CD14-positive monocyte (primary cell): ENCODE measurements at regions not wholly inside any gene's neighbourhood (a gene's known extent, or its start where the extent isn't known, plus 50 kb on each side); places are given as distances from the start of the nearest gene placed in this dataset.

Experiments
- DNase-seq, 3 donors: peaks; one replicate each; pipeline ENCODE4 v3.0.0-alpha.2; 2011 to 2022
- H2AFZ ChIP-seq: 2 replicates; pipeline ENCODE4 v1.6.0; 2012; ENCODE audit warnings: mild to moderate bottlenecking, low read depth, low read length, inconsistent platforms; ENCODE audit not compliant: insufficient read depth, poor library complexity, severe bottlenecking
- H3K27ac ChIP-seq, 2 donors: 1 replicate in 1 of 2; 2 replicates in 1 of 2; pipeline ENCODE4 v1.5.1; 2012 to 2013; ENCODE audit warnings: low read length in 2 of 2, control low read depth in 1 of 2, inconsistent platforms in 1 of 2, low read depth in 1 of 2, mild to moderate bottlenecking in 1 of 2
- H3K27me3 ChIP-seq, 2 donors: one replicate each; pipeline versions ENCODE4 v1.6.0 to v1.6.1; 2011 to 2013; ENCODE audit warnings: low read length in 2 of 2; ENCODE audit not compliant: control insufficient read depth in 2 of 2, insufficient read depth in 2 of 2
- H3K36me3 ChIP-seq, 2 donors: replicated peaks in 1 of 2; 1 replicate in 1 of 2; 2 replicates in 1 of 2; pipeline versions ENCODE4 v1.5.1 to v1.6.1; 2012 to 2013; ENCODE audit warnings: low read length in 2 of 2, control low read depth in 1 of 2, inconsistent platforms in 1 of 2, mild to moderate bottlenecking in 1 of 2; ENCODE audit not compliant: insufficient read depth in 2 of 2, control insufficient read depth in 1 of 2
- H3K4me1 ChIP-seq, 2 donors: 1 replicate in 1 of 2; 2 replicates in 1 of 2; pipeline versions ENCODE4 v1.5.1 to v1.6.1; 2012 to 2013; ENCODE audit warnings: low read length in 2 of 2, control low read depth in 1 of 2, inconsistent platforms in 1 of 2, mild to moderate bottlenecking in 1 of 2, moderate library complexity in 1 of 2; ENCODE audit not compliant: insufficient read depth in 2 of 2, control insufficient read depth in 1 of 2
- H3K4me2 ChIP-seq: replicated peaks from 2 replicates; pipeline ENCODE3; 2012; ENCODE audit warnings: low read length, moderate library complexity, mild to moderate bottlenecking; ENCODE audit not compliant: poor library complexity, severe bottlenecking; ENCODE audit errors: extremely low read depth
- H3K4me3 ChIP-seq, 3 experiments: fragments of 200-600 bp in 1 of 3; sonication (generic) in 1 of 3; replicated peaks in 1 of 3; 1 replicate in 2 of 3; 2 replicates in 1 of 3; pipeline ENCODE4 v1.5.1; 2011 to 2013; ENCODE audit warnings: low read length in 3 of 3, mild to moderate bottlenecking in 3 of 3, control low read depth in 2 of 3, low read depth in 2 of 3, inconsistent platforms in 1 of 3, moderate library complexity in 1 of 3
- H3K79me2 ChIP-seq: 2 replicates; pipeline ENCODE4 v1.6.0; 2012; ENCODE audit warnings: mild to moderate bottlenecking, control low read depth, inconsistent platforms, low read length, moderate library complexity; ENCODE audit not compliant: insufficient read depth
- H3K9ac ChIP-seq: 2 replicates; pipeline ENCODE4 v1.6.0; 2017; ENCODE audit warnings: low read length, mild to moderate bottlenecking; ENCODE audit not compliant: insufficient read depth, poor library complexity, severe bottlenecking
- H3K9me3 ChIP-seq, 2 donors: replicated peaks in 1 of 2; 1 replicate in 1 of 2; 2 replicates in 1 of 2; pipeline versions ENCODE4 v1.5.1 to v1.6.1; 2012 to 2013; ENCODE audit warnings: low read length in 2 of 2, control low read depth in 1 of 2; ENCODE audit not compliant: control insufficient read depth in 1 of 2, insufficient read depth in 1 of 2
- H4K20me1 ChIP-seq: 2 replicates; pipeline ENCODE4 v1.6.0; 2012; ENCODE audit warnings: mild to moderate bottlenecking, low read length, control low read depth, moderate library complexity; ENCODE audit not compliant: insufficient read depth
- H3K27ac Mint-ChIP-seq, 7 donors: one replicate each; pipeline ENCODE4 v1.8.0; 2020; ENCODE audit warnings: mild to moderate bottlenecking in 7 of 7, mixed read lengths in 7 of 7, moderate library complexity in 6 of 7, inconsistent platforms in 2 of 7
- H3K27me3 Mint-ChIP-seq, 3 donors: one replicate each; pipeline ENCODE4 v1.8.0; 2021 to 2022; ENCODE audit warnings: low read depth in 3 of 3, mild to moderate bottlenecking in 3 of 3, mixed read lengths in 3 of 3, moderate library complexity in 3 of 3, inconsistent platforms in 1 of 3
- H3K36me3 Mint-ChIP-seq, 2 donors: one replicate each; pipeline ENCODE4 v1.8.0; 2020; ENCODE audit warnings: mixed read lengths in 2 of 2, inconsistent platforms in 1 of 2, mild to moderate bottlenecking in 1 of 2
- H3K4me1 Mint-ChIP-seq: one replicate; pipeline ENCODE4 v1.8.0; 2020; ENCODE audit warnings: mild to moderate bottlenecking, mixed read lengths
- H3K4me3 Mint-ChIP-seq, 2 donors: one replicate each; pipeline ENCODE4 v1.8.0; 2020; ENCODE audit warnings: mild to moderate bottlenecking in 2 of 2, mixed read lengths in 2 of 2, moderate library complexity in 1 of 2
- H3K9me3 Mint-ChIP-seq, 7 donors: one replicate each; pipeline ENCODE4 v1.8.0; 2020 to 2022; ENCODE audit warnings: mixed read lengths in 7 of 7, mild to moderate bottlenecking in 6 of 7, moderate library complexity in 6 of 7, inconsistent platforms in 2 of 7
- WGBS: methylation state at CpG from one replicate; pipeline ENCODE4 v1.1.5; 2013; ENCODE audit warnings: missing lambda C conversion rate; ENCODE audit not compliant: insufficient coverage; 5-methylcytosine and 5-hydroxymethylcytosine counted together
- intact Hi-C, 2 donors: fragments of 100-400 bp; cut with micrococcal nuclease; formaldehyde crosslinking; loops; one replicate each; pipeline versions ENCODE4 v1.15.0 to v1.15.1; 2023
- TF ChIP-seq, protein P1 (sequence below): fragments of 200-600 bp; IDR thresholded peaks from one replicate; pipeline ENCODE4 v1.8.0; 2022; ENCODE audit warnings: antibody characterized with exemption, mild to moderate bottlenecking

DNA sequence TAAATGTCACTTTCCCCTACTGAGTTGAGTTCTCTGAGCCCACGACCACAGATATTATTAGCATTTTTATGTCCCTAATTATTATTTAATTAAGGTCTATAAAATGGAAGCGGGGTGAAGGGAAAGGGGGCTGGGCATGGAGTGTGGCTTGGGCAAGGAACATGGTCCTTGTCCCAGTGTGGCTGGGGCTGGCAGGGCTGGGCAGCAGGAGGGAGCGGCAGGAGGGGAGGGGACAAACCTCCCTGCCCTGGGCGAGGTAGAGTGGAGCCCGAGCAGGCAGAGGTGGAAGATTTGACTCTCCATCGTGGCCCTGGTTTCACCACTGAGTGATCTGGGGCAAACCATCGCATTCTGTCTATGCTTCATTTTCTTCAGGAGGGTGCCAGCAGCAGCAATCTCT, 402.9 kb upstream of the C2CD4B start:
- Mint-ChIP-seq H3K36me3 (no peaks in the 10 kb centered on the region), H3K27me3 (peaks cover 5 to 7% (median 5%) of the 10 kb centered on the region in 3 donors), H3K27ac (no peak overlapping the region), H3K4me3 (no peak overlapping the region), H3K9me3 (peaks cover 0 to 1% (median 0%) of the 10 kb centered on the region in 7 donors), H3K4me1 (peaks cover 4% of the 10 kb centered on the region)
- Histone ChIP-seq H3K9me3 (no peaks in the 10 kb centered on the region), H2AFZ (no peak overlapping the region), H3K27ac (no peak overlapping the region), H4K20me1 (no peaks in the 10 kb centered on the region), H3K4me1 (no peaks in the 10 kb centered on the region), H3K4me3 (no peak overlapping the region), H3K27me3 (no peaks in the 10 kb centered on the region), H3K4me2 (no peak overlapping the region), H3K9ac (no peak overlapping the region), H3K79me2 (no peaks in the 10 kb centered on the region), H3K36me3 (no peaks in the 10 kb centered on the region)
- intact Hi-C loops: no loop called here
- DNase-seq: no peak
- TF ChIP-seq, protein P1, sequence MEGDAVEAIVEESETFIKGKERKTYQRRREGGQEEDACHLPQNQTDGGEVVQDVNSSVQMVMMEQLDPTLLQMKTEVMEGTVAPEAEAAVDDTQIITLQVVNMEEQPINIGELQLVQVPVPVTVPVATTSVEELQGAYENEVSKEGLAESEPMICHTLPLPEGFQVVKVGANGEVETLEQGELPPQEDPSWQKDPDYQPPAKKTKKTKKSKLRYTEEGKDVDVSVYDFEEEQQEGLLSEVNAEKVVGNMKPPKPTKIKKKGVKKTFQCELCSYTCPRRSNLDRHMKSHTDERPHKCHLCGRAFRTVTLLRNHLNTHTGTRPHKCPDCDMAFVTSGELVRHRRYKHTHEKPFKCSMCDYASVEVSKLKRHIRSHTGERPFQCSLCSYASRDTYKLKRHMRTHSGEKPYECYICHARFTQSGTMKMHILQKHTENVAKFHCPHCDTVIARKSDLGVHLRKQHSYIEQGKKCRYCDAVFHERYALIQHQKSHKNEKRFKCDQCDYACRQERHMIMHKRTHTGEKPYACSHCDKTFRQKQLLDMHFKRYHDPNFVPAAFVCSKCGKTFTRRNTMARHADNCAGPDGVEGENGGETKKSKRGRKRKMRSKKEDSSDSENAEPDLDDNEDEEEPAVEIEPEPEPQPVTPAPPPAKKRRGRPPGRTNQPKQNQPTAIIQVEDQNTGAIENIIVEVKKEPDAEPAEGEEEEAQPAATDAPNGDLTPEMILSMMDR: no peak
- 95% methylated on average over 6 of the region's 7 CpGs for whole genome bisulfite sequencing

DNA sequence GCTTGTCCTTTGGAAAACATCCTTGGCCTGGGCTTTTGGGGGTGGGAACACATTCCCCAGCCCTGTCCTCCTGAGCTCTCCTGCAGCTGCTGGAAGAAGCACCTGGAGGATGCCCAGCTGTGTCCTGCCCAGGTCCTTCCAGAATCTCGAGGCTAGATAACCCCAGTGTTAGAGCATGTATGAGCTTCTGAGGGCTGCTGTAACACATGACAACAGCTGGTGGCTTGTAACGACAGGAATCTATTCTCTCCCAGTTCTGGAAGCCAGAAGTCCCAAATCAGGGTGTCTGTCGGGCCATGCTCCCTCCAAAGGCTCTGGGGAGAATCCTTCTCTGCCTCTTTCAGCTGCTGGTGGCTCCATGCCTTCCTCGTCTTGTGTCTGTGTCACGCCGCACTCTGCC, 403.6 kb upstream of the C2CD4B start:
- Histone ChIP-seq H3K27me3 (no peaks in the 10 kb centered on the region), H3K79me2 (no peaks in the 10 kb centered on the region), H3K9me3 (no peaks in the 10 kb centered on the region), H3K36me3 (no peaks in the 10 kb centered on the region), H3K27ac (no peak overlapping the region), H3K4me1 (no peaks in the 10 kb centered on the region), H2AFZ (no peak overlapping the region), H4K20me1 (no peaks in the 10 kb centered on the region), H3K9ac (no peak overlapping the region), H3K4me3 (no peak overlapping the region), H3K4me2 (no peak overlapping the region)
- 100% methylated on average over 5 of the region's 6 CpGs for WGBS
- Mint-ChIP-seq H3K27me3 (peaks cover 2 to 7% (median 5%) of the 10 kb centered on the region in 3 donors), H3K9me3 (peaks cover 0 to 1% (median 0%) of the 10 kb centered on the region in 7 donors), H3K4me3 (no peak overlapping the region), H3K27ac (no peak overlapping the region), H3K4me1 (peaks cover 4% of the 10 kb centered on the region), H3K36me3 (no peaks in the 10 kb centered on the region)
- intact Hi-C loops: no loop called here
- no peak for DNase-seq
- TF ChIP-seq, protein P1: no peak
